Endodermal cell (in vitro differentiated cells): ENCODE measurements at regions not wholly inside any gene's neighbourhood (a gene's known extent, or its start where the extent isn't known, plus 50 kb on each side); places are given as distances from the start of the nearest gene placed in this dataset.

Experiments
- DNase-seq: peaks from one replicate; pipeline ENCODE4 v3.0.0-alpha.2; 2017
- H3K27ac ChIP-seq: 2 replicates; pipeline ENCODE4 v1.5.1; 2013; ENCODE audit warnings: mild to moderate bottlenecking, low read depth, low read length, moderate library complexity
- H3K27me3 ChIP-seq: 2 replicates; pipeline ENCODE4 v1.6.1; 2013; ENCODE audit warnings: mild to moderate bottlenecking, low read length, moderate library complexity; ENCODE audit not compliant: insufficient read depth, control insufficient read depth, poor library complexity, severe bottlenecking
- H3K36me3 ChIP-seq: 2 replicates; pipeline ENCODE4 v1.7.0; 2013; ENCODE audit warnings: mild to moderate bottlenecking, low read length, moderate library complexity; ENCODE audit not compliant: control insufficient read depth, insufficient read depth
- H3K4me1 ChIP-seq: one replicate; pipeline ENCODE4 v1.7.0; 2013; ENCODE audit warnings: low read length; ENCODE audit not compliant: control insufficient read depth, insufficient read depth
- H3K4me3 ChIP-seq: 2 replicates; pipeline ENCODE4 v1.5.1; 2013; ENCODE audit warnings: mild to moderate bottlenecking, low read length, moderate library complexity
- H3K9ac ChIP-seq: 2 replicates; pipeline ENCODE4 v1.6.1; 2013; ENCODE audit warnings: mild to moderate bottlenecking, low read length, moderate library complexity; ENCODE audit not compliant: poor library complexity, severe bottlenecking; ENCODE audit errors: extremely low read depth
- H3K9me3 ChIP-seq: 2 replicates; pipeline ENCODE4 v1.6.1; 2013; ENCODE audit warnings: mild to moderate bottlenecking, low read length, moderate library complexity; ENCODE audit not compliant: control insufficient read depth
- H3K27ac Mint-ChIP-seq: 2 replicates; pipeline ENCODE4 v1.8.0; 2020; ENCODE audit warnings: mixed read lengths
- H3K27me3 Mint-ChIP-seq: 2 replicates; pipeline ENCODE4 v1.8.0; 2021; ENCODE audit warnings: mild to moderate bottlenecking, mixed read lengths; ENCODE audit not compliant: insufficient read depth
- H3K36me3 Mint-ChIP-seq: 2 replicates; pipeline ENCODE4 v1.8.0; 2020; ENCODE audit warnings: low read depth, mixed read lengths
- H3K4me1 Mint-ChIP-seq: 2 replicates; pipeline ENCODE4 v1.8.0; 2020; ENCODE audit warnings: mixed read lengths
- H3K4me3 Mint-ChIP-seq: 2 replicates; pipeline ENCODE4 v1.8.0; 2020; ENCODE audit warnings: mild to moderate bottlenecking, moderate library complexity, mixed read lengths
- H3K9me3 Mint-ChIP-seq: 2 replicates; pipeline ENCODE4 v1.8.0; 2020; ENCODE audit warnings: mild to moderate bottlenecking, mixed read lengths
- CTCF ChIP-seq: fragments of 200-600 bp; sonication (generic); conservative IDR thresholded peaks from 2 replicates; pipeline ENCODE4 v1.5.0; 2021; ENCODE audit warnings: antibody characterized with exemption, mild to moderate bottlenecking
- WGBS, 2 experiments: methylation state at CpG; one replicate each; pipeline versions ENCODE4 v1.1.5 to v1.1.7; 2013; ENCODE audit warnings: missing lambda C conversion rate in 2 of 2, mixed read lengths in 1 of 2; ENCODE audit not compliant: insufficient coverage in 1 of 2, insufficient read length in 1 of 2; 5-methylcytosine and 5-hydroxymethylcytosine counted together

DNA sequence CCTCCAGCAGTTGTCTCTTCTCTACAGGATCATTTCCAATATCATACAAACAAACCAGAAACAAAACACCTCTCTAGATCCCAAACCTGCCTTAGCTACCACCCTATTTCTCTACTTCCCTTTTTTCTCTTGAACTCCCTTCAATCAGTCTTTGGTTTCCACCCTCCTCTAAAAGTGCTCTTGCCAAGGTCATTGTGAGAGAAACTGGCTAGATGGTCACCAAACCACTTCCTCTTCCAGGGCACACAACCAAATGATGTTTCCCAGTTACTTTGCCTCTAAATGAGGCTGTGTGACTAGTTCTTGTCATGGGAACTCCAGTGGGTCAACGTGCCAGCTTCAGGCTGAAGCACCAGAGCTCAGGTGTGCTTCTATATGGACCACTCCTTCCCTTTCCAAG is 85.8 kb upstream of the ARMC2 start:
- H3K36me3 Mint-ChIP-seq = no peaks in the 10 kb centered on the region
- no peak overlapping the region for H3K27ac ChIP-seq
- peaks cover 18% of the 10 kb centered on the region for H3K27me3 Mint-ChIP-seq
- no peak for TF ChIP-seq CTCF
- H3K27ac Mint-ChIP-seq = no peak overlapping the region
- no peak for DNase-seq
- WGBS, 2 experiments = 67 to 74% methylated on average over 1 of the region's 1 CpG
- H3K4me3 Mint-ChIP-seq = no peak overlapping the region
- no peaks in the 10 kb centered on the region for H3K9me3 ChIP-seq
- no peaks in the 10 kb centered on the region for H3K4me1 ChIP-seq
- no peaks in the 10 kb centered on the region for H3K36me3 ChIP-seq
- H3K9me3 Mint-ChIP-seq = no peaks in the 10 kb centered on the region
- H3K9ac ChIP-seq = no peak overlapping the region
- H3K27me3 ChIP-seq = peaks cover 6% of the 10 kb centered on the region
- peaks cover 10% of the 10 kb centered on the region for H3K4me1 Mint-ChIP-seq
- H3K4me3 ChIP-seq = no peak overlapping the region

- Mint-ChIP-seq H3K9me3 (no peaks in the 10 kb centered on the region), H3K4me3 (no peak overlapping the region), H3K27me3 (peaks cover 18% of the 10 kb centered on the region), H3K4me1 (peaks cover 14% of the 10 kb centered on the region), H3K36me3 (no peaks in the 10 kb centered on the region), H3K27ac (no peak overlapping the region)
- no peaks in the 10 kb centered on the region for H3K36me3 ChIP-seq
- no peak for DNase-seq
- H3K27me3 ChIP-seq = peaks cover 6% of the 10 kb centered on the region
- no peaks in the 10 kb centered on the region for H3K4me1 ChIP-seq
- no peak for TF ChIP-seq CTCF
- H3K4me3 ChIP-seq = no peak overlapping the region
- 90 to 97% methylated on average over 8 to 10 of the region's 10 CpGs for WGBS, 2 experiments
- no peaks in the 10 kb centered on the region for H3K9me3 ChIP-seq
- no peak overlapping the region for H3K9ac ChIP-seq
- H3K27ac ChIP-seq = no peak overlapping the region
Measured at GRCh38 chr6:108763931-108764579, 84.2 kb upstream of the ARMC2 start.

DNA sequence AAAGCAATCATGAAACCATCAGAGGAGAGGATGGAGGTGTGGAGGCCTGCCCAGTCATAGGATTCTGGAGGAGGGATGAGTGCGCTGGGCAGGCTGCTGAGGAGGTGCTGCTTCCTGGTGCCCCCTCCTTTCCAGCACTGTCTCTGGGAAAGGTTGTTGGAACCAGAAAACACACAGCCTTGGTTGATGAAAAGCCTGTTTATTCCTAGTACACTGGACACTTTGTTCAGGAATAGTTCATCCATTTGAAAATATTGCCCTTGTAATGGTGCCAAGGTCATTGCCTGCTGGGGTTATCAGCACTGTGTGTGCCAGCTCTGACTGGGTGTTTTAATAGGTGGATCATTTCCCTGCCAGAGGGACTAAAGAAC is 83.7 kb upstream of the ARMC2 start:
- WGBS, 2 experiments = 93 to 100% methylated on average over 1 of the region's 1 CpG
- Histone ChIP-seq H3K27me3 (peaks cover 6% of the 10 kb centered on the region), H3K4me3 (no peak overlapping the region), H3K9ac (no peak overlapping the region), H3K36me3 (no peaks in the 10 kb centered on the region), H3K9me3 (no peaks in the 10 kb centered on the region), H3K27ac (no peak overlapping the region), H3K4me1 (no peaks in the 10 kb centered on the region)
- no peak for TF ChIP-seq CTCF
- DNase-seq = no peak
- H3K27me3 Mint-ChIP-seq = peaks cover 18% of the 10 kb centered on the region
- no peaks in the 10 kb centered on the region for H3K36me3 Mint-ChIP-seq
- peaks cover 14% of the 10 kb centered on the region for H3K4me1 Mint-ChIP-seq
- H3K4me3 Mint-ChIP-seq = no peak overlapping the region
- H3K27ac Mint-ChIP-seq = no peak overlapping the region
- H3K9me3 Mint-ChIP-seq = no peaks in the 10 kb centered on the region
